B cell (primary cell): ENCODE measurements at regions not wholly inside any gene's neighbourhood (a gene's known extent, or its start where the extent isn't known, plus 50 kb on each side); places are given as distances from the start of the nearest gene placed in this dataset.

Experiments used
- ATAC-seq: fragments of 200-7000 bp; cut with Tn5 transposase; one replicate; pipeline ENCODE4 v1.10.0; 2021; ENCODE audit warnings: low read depth, mild to moderate bottlenecking, moderate number of reproducible peaks, moderate library complexity
- CTCF ChIA-PET: fragments of 350-600 bp; sonication (Branson Sonifier 250); formaldehyde crosslinking; loops from one replicate; lab custom pipeline; 2021; ENCODE audit warnings: antibody characterized with exemption, inconsistent platforms; lab: Charles Lee
- POLR2A ChIA-PET: fragments of 350-600 bp; sonication (Branson Sonifier 250); formaldehyde crosslinking; loops from one replicate; lab custom pipeline; 2021; ENCODE audit warnings: antibody characterized with exemption; lab: Charles Lee
- DNase-seq: peaks from one replicate; pipeline ENCODE4 v3.0.0; 2013
- H2AFZ ChIP-seq: 2 replicates; pipeline ENCODE4 v1.6.1; 2012; ENCODE audit warnings: mild to moderate bottlenecking, low read depth, low read length; ENCODE audit not compliant: insufficient read depth, poor library complexity, severe bottlenecking
- H3K27ac ChIP-seq, 2 donors: 1 replicate in 1 of 2; 2 replicates in 1 of 2; pipeline ENCODE4 v1.5.1; 2012 to 2013; ENCODE audit warnings: low read length in 2 of 2, mild to moderate bottlenecking in 2 of 2, moderate library complexity in 1 of 2
- H3K27me3 ChIP-seq, 4 experiments: fragments of 200-600 bp in 1 of 4; sonication (generic) in 1 of 4; replicated peaks in 1 of 4; 1 replicate in 2 of 4; 2 replicates in 2 of 4; pipeline versions ENCODE4 v1.6.1 to v1.7.0; 2013 to 2016; ENCODE audit warnings: low read length in 3 of 4, mild to moderate bottlenecking in 2 of 4, mixed read lengths in 1 of 4, moderate library complexity in 1 of 4; ENCODE audit not compliant: insufficient read depth in 4 of 4, control insufficient read depth in 3 of 4; ENCODE audit errors: control extremely low read depth in 1 of 4
- H3K36me3 ChIP-seq, 2 experiments: replicated peaks in 1 of 2; 1 replicate in 1 of 2; 2 replicates in 1 of 2; pipeline versions ENCODE4 v1.6.1 to v1.7.1; 2013; ENCODE audit warnings: low read length in 1 of 2; ENCODE audit not compliant: insufficient read depth in 2 of 2, control insufficient read depth in 1 of 2; ENCODE audit errors: control extremely low read depth in 1 of 2, extremely low read depth in 1 of 2
- H3K4me1 ChIP-seq, 2 donors: fragments of 200-600 bp in 1 of 2; sonication (generic) in 1 of 2; 1 replicate in 1 of 2; 2 replicates in 1 of 2; pipeline versions ENCODE4 v1.5.1 to v1.6.1; 2013 to 2017; ENCODE audit warnings: low read length in 2 of 2; ENCODE audit not compliant: control insufficient read depth in 2 of 2, insufficient read depth in 2 of 2
- H3K4me2 ChIP-seq: replicated peaks from 2 replicates; pipeline ENCODE3; 2012; ENCODE audit warnings: mild to moderate bottlenecking, low read depth, low read length; ENCODE audit not compliant: poor library complexity, severe bottlenecking
- H3K4me3 ChIP-seq, 5 experiments: fragments of 200-600 bp in 1 of 5; sonication (generic) in 1 of 5; 1 replicate in 3 of 5; 2 replicates in 2 of 5; pipeline versions ENCODE4 v1.5.1 to v1.7.0; 2011 to 2016; ENCODE audit warnings: low read length in 4 of 5, mild to moderate bottlenecking in 4 of 5, low read depth in 2 of 5, control low read depth in 1 of 5, moderate library complexity in 1 of 5; ENCODE audit not compliant: insufficient read depth in 1 of 5; ENCODE audit errors: control extremely low read depth in 1 of 5, extremely low read depth in 1 of 5
- H3K79me2 ChIP-seq: fragments of 200-600 bp; sonication (generic); one replicate; pipeline ENCODE4 v1.6.0; 2016; ENCODE audit warnings: low read length; ENCODE audit not compliant: control insufficient read depth, insufficient read depth
- H3K9ac ChIP-seq: fragments of 200-600 bp; sonication (generic); 2 replicates; pipeline ENCODE4 v1.6.1; 2017; ENCODE audit warnings: mild to moderate bottlenecking, low read length, moderate library complexity
- H3K9me3 ChIP-seq, 3 donors: one replicate each; pipeline versions ENCODE4 v1.6.1 to v1.7.1; 2013; ENCODE audit warnings: low read length in 2 of 3; ENCODE audit not compliant: control insufficient read depth in 2 of 3, insufficient read depth in 1 of 3; ENCODE audit errors: control extremely low read depth in 1 of 3
- H4K20me1 ChIP-seq: 2 replicates; pipeline ENCODE4 v1.6.0; 2012; ENCODE audit warnings: mild to moderate bottlenecking, low read length; ENCODE audit not compliant: insufficient read depth, control insufficient read depth, poor library complexity, severe bottlenecking
- H3K27ac Mint-ChIP-seq: one replicate; pipeline ENCODE4 v1.8.0; 2021; ENCODE audit warnings: mixed read lengths
- H3K27me3 Mint-ChIP-seq: one replicate; pipeline ENCODE4 v1.8.0; 2021; ENCODE audit warnings: mixed read lengths
- H3K4me1 Mint-ChIP-seq: one replicate; pipeline ENCODE4 v1.8.0; 2021; ENCODE audit warnings: mixed read lengths
- H3K4me3 Mint-ChIP-seq: one replicate; pipeline ENCODE4 v1.8.0; 2021; ENCODE audit warnings: mixed read lengths
- H3K9me3 Mint-ChIP-seq: one replicate; pipeline ENCODE4 v1.8.0; 2022; ENCODE audit warnings: mixed read lengths; ENCODE audit not compliant: insufficient read depth
- EZH2 ChIP-seq: IDR thresholded peaks from 2 replicates; pipeline ENCODE4 v1.6.1; 2012; ENCODE audit warnings: borderline replicate concordance, low read depth, mild to moderate bottlenecking, moderate library complexity, low read length; ENCODE audit not compliant: insufficient read depth, poor library complexity, severe bottlenecking
- WGBS: methylation state at CpG from one replicate; pipeline ENCODE4 v1.1.5; 2013; ENCODE audit warnings: missing lambda C conversion rate; ENCODE audit not compliant: insufficient coverage; 5-methylcytosine and 5-hydroxymethylcytosine counted together
- intact Hi-C: fragments of 100-400 bp; cut with micrococcal nuclease; formaldehyde crosslinking; loops from one replicate; pipeline ENCODE4 v1.10.0; 2022
- TF ChIP-seq, protein P1 (sequence below): fragments of 200-600 bp; IDR thresholded peaks from one replicate; pipeline ENCODE4 v1.8.0; 2022; ENCODE audit warnings: antibody characterized with exemption, mild to moderate bottlenecking

- intact Hi-C loops, result no loop called here
- POLR2A ChIA-PET, result no interaction called here
- H3K4me3 Mint-ChIP-seq, result no peak overlapping the region
- Histone ChIP-seq H3K9ac (no peak overlapping the region), H3K4me3 (no peak overlapping the region), H3K27ac (no peak overlapping the region), H3K36me3 (no peaks in the 10 kb centered on the region), H4K20me1 (no peaks in the 10 kb centered on the region), H3K4me2 (no peak overlapping the region), H3K79me2 (no peaks in the 10 kb centered on the region), H2AFZ (no peak overlapping the region), H3K27me3 (peaks cover 0 to 6% (median 0%) of the 10 kb centered on the region in 4 experiments), H3K4me1 (no peaks in the 10 kb centered on the region), H3K9me3 (no peaks in the 10 kb centered on the region)
- H3K4me1 Mint-ChIP-seq, result no peaks in the 10 kb centered on the region
- ATAC-seq (no peak), DNase-seq (no peak)
- no peak overlapping the region for H3K27ac Mint-ChIP-seq
- TF ChIP-seq, protein P1, sequence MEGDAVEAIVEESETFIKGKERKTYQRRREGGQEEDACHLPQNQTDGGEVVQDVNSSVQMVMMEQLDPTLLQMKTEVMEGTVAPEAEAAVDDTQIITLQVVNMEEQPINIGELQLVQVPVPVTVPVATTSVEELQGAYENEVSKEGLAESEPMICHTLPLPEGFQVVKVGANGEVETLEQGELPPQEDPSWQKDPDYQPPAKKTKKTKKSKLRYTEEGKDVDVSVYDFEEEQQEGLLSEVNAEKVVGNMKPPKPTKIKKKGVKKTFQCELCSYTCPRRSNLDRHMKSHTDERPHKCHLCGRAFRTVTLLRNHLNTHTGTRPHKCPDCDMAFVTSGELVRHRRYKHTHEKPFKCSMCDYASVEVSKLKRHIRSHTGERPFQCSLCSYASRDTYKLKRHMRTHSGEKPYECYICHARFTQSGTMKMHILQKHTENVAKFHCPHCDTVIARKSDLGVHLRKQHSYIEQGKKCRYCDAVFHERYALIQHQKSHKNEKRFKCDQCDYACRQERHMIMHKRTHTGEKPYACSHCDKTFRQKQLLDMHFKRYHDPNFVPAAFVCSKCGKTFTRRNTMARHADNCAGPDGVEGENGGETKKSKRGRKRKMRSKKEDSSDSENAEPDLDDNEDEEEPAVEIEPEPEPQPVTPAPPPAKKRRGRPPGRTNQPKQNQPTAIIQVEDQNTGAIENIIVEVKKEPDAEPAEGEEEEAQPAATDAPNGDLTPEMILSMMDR, result no peak
- TF ChIP-seq EZH2, result no peak
- CTCF ChIA-PET, result no interaction called here
- peaks cover 13% of the 10 kb centered on the region for H3K27me3 Mint-ChIP-seq
- WGBS, result no CpG with 5 or more reads among the region's 4 CpGs
- H3K9me3 Mint-ChIP-seq, result no peaks in the 10 kb centered on the region
Observed at GRCh38 chr12:67145692-67146091, 123.5 kb upstream of the CAND1 start.

- Histone ChIP-seq H4K20me1 (no peaks in the 10 kb centered on the region), H3K4me3 (no peak overlapping the region), H3K27ac (no peak overlapping the region), H3K9me3 (no peaks in the 10 kb centered on the region), H3K79me2 (no peaks in the 10 kb centered on the region), H3K27me3 (peaks cover 0 to 4% (median 0%) of the 10 kb centered on the region in 4 experiments), H3K4me1 (no peaks in the 10 kb centered on the region), H3K36me3 (no peaks in the 10 kb centered on the region), H3K4me2 (no peak overlapping the region), H2AFZ (no peak overlapping the region), H3K9ac (no peak overlapping the region)
- DNase-seq (no peak), ATAC-seq (no peak)
- H3K9me3 Mint-ChIP-seq, result no peaks in the 10 kb centered on the region
- no peaks in the 10 kb centered on the region for H3K4me1 Mint-ChIP-seq
- TF ChIP-seq EZH2, result no peak
- TF ChIP-seq, protein P1, result no peak
- H3K27me3 Mint-ChIP-seq, result peaks cover 11% of the 10 kb centered on the region
- H3K4me3 Mint-ChIP-seq, result no peak overlapping the region
- ChIA-PET CTCF (interaction anchor here (1.3 kb wide), 1 partner anchor 14 kb away, joined by 3 read pairs; no protein-coding TSS in a partner anchor), POLR2A (no interaction called here)
- intact Hi-C loops, result no loop called here
- WGBS, result no CpG with 5 or more reads among the region's 1 CpG
- no peak overlapping the region for H3K27ac Mint-ChIP-seq
Observed at GRCh38 chr12:67147030-67147429, 122.1 kb upstream of the CAND1 start.
